ENCODE measurements at regions not wholly inside any gene's neighbourhood (a gene's known extent, or its start where the extent isn't known, plus 50 kb on each side); places are given as distances from the start of the nearest gene placed in this dataset.
"Not testable (repeated sequence)": the region's sequence is repeated elsewhere in the genome, so short reads cannot be mapped to it uniquely, and the experiment has no call there.

- DNase-seq (ENCODE audit: low spot score): no peak
- FAIRE-seq: no peak
Measured at GRCh38 chr3:5606884-5607472, 419.5 kb downstream of the EDEM1 start.

DNA sequence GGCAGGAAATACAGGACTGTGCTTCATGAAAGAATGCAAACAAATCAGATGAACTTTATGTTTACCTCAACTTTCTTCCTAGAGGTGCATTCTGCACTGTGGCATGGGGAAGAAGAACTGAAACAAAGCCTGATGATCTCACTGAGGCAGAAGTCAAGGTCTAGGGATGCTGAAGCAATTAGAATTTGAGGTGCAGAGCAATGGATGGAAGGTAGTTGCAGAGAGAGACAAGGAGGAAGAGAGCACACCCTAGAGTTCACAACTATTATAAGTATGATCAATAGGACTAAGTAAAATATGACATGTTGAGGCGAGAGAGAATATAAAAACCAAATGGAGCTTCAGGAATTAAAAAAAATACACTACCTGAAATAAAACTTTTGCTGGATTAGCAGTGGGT is 420.1 kb downstream of the EDEM1 start:
- DNase-seq (ENCODE audit: low spot score) (no peak), FAIRE-seq (no peak)

DNA sequence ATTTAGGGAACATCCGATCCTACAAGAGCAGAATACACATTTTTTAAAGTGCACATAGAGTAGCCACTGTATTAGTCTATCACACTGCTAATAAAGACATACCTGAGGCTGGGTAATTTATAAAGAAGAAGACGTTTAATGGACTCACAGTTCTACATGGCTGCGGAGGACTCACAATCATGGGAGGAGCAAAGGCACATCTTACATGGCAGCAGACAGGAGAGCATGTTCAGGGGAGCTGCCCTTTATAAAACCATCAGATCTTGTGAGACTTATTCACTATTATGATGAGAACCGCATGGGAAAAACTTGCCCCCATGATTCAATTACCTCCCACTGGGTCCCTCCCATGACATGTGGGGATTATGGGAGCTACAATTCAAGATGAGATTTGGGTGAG is 421.5 kb downstream of the EDEM1 start:
- FAIRE-seq; DNase-seq (ENCODE audit: low spot score): not testable (repeated sequence)

DNA sequence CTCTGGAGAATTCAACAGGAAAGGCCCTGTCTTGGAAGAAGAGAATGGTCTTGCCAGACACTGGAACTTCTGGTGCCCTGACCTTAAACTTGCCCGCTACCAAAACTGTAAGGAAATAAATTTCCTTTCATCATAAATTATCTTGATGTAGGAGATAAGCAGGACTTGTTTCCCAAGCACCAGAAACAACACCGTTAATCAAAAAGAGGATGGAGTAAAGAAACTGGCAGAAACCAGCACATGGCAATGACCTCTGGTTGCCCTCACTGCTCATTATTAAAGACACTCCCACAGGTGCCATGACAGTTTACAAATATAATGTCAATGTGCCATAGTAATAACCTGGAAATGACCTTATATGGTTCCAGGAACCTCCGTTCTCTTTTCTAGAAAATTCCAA is 426.1 kb downstream of the EDEM1 start:
- FAIRE-seq: no peak
- no peak for DNase-seq (ENCODE audit: low spot score)

- FAIRE-seq: no peak
- no peak for DNase-seq (ENCODE audit: low spot score)
Measured at GRCh38 chr3:5616873-5617272, 429.4 kb downstream of the EDEM1 start.

DNA sequence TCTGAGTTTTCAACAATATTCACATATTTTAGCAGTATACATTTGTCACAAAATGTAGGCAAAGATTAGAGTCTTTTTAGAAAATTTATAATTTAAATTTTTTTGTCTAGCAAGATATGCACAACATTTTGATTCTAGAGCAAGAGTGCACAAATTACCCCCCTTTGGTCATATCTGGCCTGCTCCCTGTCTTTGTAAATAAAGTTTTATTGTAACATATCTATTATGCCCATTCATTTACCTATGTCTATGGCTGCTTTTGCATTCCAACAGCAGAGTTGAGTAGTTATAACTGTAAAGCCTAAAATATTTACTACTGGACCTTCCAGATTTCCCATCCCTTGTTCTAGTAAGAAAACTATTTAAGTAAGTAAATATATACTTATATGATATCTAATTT is 430.7 kb downstream of the EDEM1 start:
- DNase-seq (ENCODE audit: low spot score) (no peak), FAIRE-seq (no peak)

DNA sequence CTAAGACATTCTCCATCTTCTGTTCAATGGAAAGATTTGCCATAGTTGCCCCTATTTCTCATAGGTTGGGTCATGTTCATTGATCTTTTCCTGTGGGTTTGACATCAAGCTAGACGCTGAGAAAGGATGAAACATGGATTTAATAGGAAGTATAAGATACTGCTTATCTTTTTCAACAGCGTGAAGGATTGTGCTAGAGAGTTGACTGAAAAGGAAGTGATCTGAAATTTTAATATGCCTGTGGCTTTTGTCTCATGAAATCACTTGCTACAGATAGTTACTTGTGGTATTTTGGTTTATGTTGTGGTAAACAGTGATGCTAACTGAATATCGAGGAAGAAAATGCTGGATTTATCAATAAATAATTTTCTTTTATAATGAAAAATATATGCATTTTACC is 442.9 kb downstream of the EDEM1 start:
- FAIRE-seq: no peak
- no peak for DNase-seq (ENCODE audit: low spot score)

DNA sequence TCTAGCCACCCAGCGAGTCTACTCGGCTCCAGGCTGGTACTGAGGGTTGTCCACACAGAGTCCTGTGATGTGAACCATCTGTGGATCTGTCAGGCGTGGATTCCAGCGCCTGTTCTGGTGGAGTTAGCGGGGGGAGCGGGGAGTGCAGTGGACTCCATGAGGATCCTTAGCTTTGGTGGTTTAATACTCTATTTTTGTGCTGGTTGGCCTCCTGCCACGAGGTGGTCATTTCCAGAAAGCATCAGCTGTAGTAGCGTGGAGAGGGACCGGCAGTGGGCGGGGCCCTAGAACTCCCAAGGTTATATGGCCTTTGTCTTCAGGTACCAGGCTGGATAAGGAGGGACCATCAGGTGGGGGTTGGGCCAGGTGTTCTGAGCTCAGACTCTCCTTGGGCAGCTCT is 446.5 kb downstream of the EDEM1 start:
- no peak for FAIRE-seq
- no peak for DNase-seq (ENCODE audit: low spot score)

GRCh38 chr3:5634411-5634810 is 446.9 kb downstream of the EDEM1 start:
- DNase-seq (ENCODE audit: low spot score) (no peak), FAIRE-seq (no peak)

DNA sequence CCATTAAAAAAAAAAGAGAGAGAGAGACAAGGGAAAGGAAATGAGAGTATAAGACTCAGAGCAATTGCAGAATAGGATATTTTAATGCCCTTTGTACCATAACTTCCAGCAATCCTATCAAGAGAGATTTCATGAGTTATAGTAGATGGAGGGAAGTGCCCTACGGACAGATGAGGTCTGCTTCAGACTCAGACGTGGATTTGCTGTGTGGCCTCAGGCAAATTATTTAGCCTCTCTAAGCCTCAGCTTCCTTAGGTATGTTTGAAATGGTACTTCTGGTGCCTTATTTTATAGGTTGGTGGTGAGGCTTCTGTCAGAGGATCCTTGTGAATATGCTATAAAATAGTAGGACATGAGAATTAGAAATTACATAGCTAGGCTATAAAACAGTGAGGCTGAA is 448.2 kb downstream of the EDEM1 start:
- DNase-seq (ENCODE audit: low spot score) (no peak), FAIRE-seq (no peak)

DNA sequence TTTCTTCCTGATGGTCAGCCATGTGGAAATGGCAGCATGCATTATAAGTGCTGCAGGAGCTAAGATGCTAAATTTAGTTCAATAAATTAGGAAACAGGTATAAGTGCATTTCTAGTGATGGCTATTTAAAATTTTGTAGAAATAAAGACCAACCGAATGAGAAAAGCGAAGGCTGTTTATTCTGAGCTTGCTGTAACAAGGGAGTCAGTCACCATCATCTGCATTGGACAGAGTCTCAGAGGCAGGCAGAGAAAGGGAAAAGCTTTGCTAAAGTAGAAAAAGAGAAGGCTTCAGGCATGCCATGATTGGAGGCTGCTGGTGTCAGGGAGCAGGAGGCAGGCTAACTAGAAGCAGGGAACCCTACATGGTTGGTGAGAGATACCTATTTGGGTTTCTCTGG is 451.0 kb downstream of the EDEM1 start:
- DNase-seq (ENCODE audit: low spot score) (no peak), FAIRE-seq (no peak)

- no peak for FAIRE-seq
- no peak for DNase-seq (ENCODE audit: low spot score)
Measured at GRCh38 chr3:5644773-5645670, 457.5 kb downstream of the EDEM1 start.

GRCh38 chr3:5645692-5646410 is 458.3 kb downstream of the EDEM1 start:
- no peak for FAIRE-seq
- no peak for DNase-seq (ENCODE audit: low spot score)

DNA sequence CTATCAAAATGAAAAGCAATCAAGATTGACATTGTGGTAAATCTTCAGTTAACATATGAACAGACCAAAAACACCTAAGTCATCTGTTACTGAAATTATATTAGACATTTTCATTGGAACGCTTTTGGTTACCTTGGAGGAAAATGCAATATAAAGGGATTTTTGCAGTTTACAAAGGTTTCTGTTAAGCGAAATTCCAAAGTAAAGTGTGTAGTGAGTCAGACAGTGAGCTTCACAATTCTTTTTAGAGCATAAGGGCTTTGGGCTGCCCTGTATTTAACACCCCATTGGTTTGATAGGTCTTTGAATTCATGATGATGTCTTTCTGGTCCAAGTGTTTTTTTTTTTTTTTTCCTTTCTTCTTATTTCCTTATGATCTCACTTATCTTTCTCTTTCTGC is 462.8 kb downstream of the EDEM1 start:
- no peak for DNase-seq (ENCODE audit: low spot score)
- no peak for FAIRE-seq

DNA sequence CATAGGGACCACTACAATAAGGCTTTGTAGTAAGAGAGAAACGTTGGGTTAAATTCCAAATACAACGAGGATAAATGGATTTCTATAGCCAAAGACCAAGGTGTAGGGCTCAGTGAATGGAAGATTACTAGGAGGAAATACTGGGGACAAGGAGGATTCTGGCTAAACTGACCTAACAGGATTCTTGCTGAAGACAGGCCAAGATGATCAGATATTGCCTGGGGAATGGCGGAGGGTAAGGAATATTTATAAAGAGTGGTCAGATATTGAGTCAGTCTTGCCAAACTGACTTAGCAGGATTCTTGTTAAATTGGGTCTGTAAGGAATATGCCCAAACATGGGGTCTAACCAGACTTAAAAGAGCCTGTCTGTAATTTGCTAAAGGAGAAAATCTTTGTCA is 463.8 kb downstream of the EDEM1 start:
- DNase-seq (ENCODE audit: low spot score): no peak
- FAIRE-seq: no peak

- DNase-seq (ENCODE audit: low spot score) (no peak), FAIRE-seq (no peak)
Measured at GRCh38 chr3:5653426-5654143, 466.1 kb downstream of the EDEM1 start.

DNA sequence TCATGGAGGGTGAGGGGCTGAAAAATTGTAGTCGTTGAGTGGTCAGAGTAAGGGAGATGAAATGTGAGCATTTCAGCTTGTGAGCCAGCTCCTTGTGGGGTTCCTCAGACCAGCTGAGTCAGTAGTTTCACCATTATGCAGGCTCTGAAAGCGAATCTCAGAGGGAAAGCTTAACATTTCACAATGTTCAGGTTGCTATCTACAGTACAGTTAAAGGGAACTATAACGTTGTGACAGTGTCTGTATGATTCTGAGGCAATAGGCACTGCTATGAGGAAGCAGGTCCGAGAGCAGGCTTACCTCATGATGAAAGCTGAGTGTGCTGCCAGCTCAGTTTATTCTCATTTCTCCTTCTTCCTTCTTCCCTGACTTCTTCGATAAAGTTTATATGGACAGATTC is 469.6 kb downstream of the EDEM1 start:
- no peak for FAIRE-seq
- DNase-seq (ENCODE audit: low spot score): no peak

- no peak for DNase-seq (ENCODE audit: low spot score)
- FAIRE-seq: no peak
Measured at GRCh38 chr3:5663601-5664000, 476.1 kb downstream of the EDEM1 start.

DNA sequence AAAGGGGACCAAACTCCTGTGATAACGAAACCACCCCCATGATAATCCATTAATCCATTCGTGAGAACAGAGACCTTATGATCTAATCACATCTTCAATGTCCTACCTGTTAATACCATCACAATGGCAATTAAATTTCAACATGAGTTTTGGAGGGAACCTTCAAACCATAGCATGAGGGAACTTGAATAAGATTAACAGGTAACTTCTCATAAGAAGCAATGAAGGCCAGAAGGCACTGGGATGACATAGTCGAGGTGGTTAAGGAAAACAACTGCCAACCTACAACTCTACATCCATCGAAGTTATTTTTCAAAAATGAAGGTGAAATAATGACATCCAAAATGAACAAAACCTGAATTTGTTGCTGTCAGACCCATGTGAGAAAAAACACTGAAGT is 478.9 kb downstream of the EDEM1 start:
- no peak for FAIRE-seq
- no peak for DNase-seq (ENCODE audit: low spot score)

DNA sequence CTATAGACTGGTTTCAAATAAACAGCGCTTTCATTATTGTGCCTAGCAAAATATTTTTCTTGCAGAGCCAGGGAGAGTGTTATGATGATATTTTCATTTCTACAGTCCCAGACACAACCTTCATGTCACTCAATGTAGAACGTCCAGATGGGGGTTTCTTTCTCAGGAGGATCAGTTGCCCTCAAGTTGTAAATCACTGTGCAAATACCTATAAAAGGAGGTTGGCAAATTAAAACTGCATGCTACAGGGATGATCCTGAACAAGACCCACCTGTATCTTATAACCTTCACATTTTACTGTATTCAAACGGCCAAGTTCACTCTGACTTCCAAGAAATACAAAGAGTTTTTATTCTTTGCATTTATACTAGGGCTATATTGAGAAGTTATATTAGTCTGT is 486.0 kb downstream of the EDEM1 start:
- no peak for FAIRE-seq
- no peak for DNase-seq (ENCODE audit: low spot score)

DNA sequence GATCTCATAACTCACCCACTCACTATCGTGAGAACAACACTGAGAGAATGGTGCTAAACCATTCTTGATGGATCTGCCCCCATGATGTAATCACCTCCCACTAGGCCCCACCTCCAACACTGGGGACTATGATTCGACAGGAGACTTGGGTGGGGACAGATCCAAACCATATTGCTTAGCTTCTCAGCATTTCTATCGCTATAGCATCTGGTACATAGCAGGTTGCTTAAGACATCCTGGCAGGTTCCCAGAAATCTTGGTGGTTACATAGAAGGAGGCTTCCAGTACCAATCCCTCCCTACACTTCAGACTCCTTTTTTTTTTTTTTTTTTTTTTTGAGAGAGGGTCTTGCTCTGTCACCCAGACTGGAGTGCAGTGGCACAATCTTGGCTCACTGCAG is 487.8 kb downstream of the EDEM1 start:
- FAIRE-seq (no peak), DNase-seq (ENCODE audit: low spot score) (no peak)

- DNase-seq (ENCODE audit: low spot score): no peak
- FAIRE-seq: no peak
Measured at GRCh38 chr3:5677555-5677954, 490.0 kb downstream of the EDEM1 start.

All from urothelium cell line (cell line).